Ovary (tissue), 7 donors: ENCODE measurements at regions not wholly inside any gene's neighbourhood (a gene's known extent, or its start where the extent isn't known, plus 50 kb on each side); places are given as distances from the start of the nearest gene placed in this dataset.

Experiments used
- DNase-seq, 5 donors: peaks; one replicate each; pipeline ENCODE4 v3.0.0-alpha.2; 2019 to 2020
- H3K27ac ChIP-seq, 2 donors: fragments of 200-600 bp; one replicate each; pipeline versions ENCODE4 v1.5.1 to v1.8.0; 2019 to 2022
- H3K27me3 ChIP-seq: fragments of 200-600 bp; one replicate; pipeline ENCODE4 v1.8.0; 2022
- H3K36me3 ChIP-seq: fragments of 200-600 bp; sonication (generic); one replicate; pipeline ENCODE4 v1.5.1; 2019
- H3K4me1 ChIP-seq: one replicate; pipeline ENCODE4 v1.8.1; 2013; ENCODE audit warnings: mild to moderate bottlenecking, moderate library complexity; ENCODE audit not compliant: insufficient read depth
- H3K4me3 ChIP-seq: fragments of 200-600 bp; sonication (generic); one replicate; pipeline ENCODE4 v1.5.1; 2017
- H3K9me3 ChIP-seq, 2 donors: fragments of 200-600 bp in 1 of 2; sonication (generic) in 1 of 2; one replicate each; pipeline versions ENCODE4 v1.5.1 to v1.8.1; 2013 to 2019; ENCODE audit warnings: mild to moderate bottlenecking in 1 of 2, moderate library complexity in 1 of 2
- CTCF ChIP-seq, 3 donors: fragments of 450-650 bp in 2 of 3; fragments of 200-600 bp in 1 of 3; IDR thresholded peaks; one replicate each; pipeline versions ENCODE4 v1.5.1 to v1.8.0; 2016 to 2022; ENCODE audit warnings: antibody characterized with exemption in 3 of 3, mild to moderate bottlenecking in 1 of 3
- EP300 ChIP-seq: sonication (generic); formaldehyde crosslinking; IDR thresholded peaks from one replicate; pipeline ENCODE4 v1.6.1; 2017; ENCODE audit warnings: antibody characterized with exemption
- POLR2A ChIP-seq: fragments of 450-650 bp; IDR thresholded peaks from one replicate; pipeline ENCODE4 v1.6.1; 2017; ENCODE audit warnings: antibody characterized with exemption, mild to moderate bottlenecking, moderate library complexity
- WGBS, 3 donors: extraction: QIAGEN DNeasy Blood & Tissue Kit in 1 of 3; methylation state at CpG; one replicate each; pipeline versions ENCODE4 v1.1.5 to v1.1.7; 2013 to 2017; 5-methylcytosine and 5-hydroxymethylcytosine counted together
- intact Hi-C, 4 donors: fragments of 100-400 bp; cut with DNase I; formaldehyde crosslinking; loops; one replicate each; pipeline versions ENCODE4 v1.11.0 to v1.15.1; 2022 to 2023
- donor health status: DM: no; HTN: no; CAD: no; lungs with moderate emphysema.
- donor health status: DM: no; HTN: no; CAD: no.
- donor health status: Bipolar disorder and iron deficiency.
- donor health status: DM: no; HTN: no; CAD: no.
- donor health status: DM: yes; HTN: yes; CAD: no.

GRCh38 chr4:23720556-23720955 lies 169.3 kb downstream of the PPARGC1A start:
- no peaks in the 10 kb centered on the region for H3K9me3 ChIP-seq
- no peak for TF ChIP-seq EP300
- no peak overlapping the region for H3K4me3 ChIP-seq
- no peak for DNase-seq
- no peaks in the 10 kb centered on the region for H3K36me3 ChIP-seq
- intact Hi-C loops = no loop called here
- H3K27me3 ChIP-seq = no peaks in the 10 kb centered on the region
- WGBS, 3 donors = 86 to 91% (median 87%) methylated on average over 2 of the region's 2 CpGs
- H3K4me1 ChIP-seq = no peaks in the 10 kb centered on the region
- H3K27ac ChIP-seq = no peak overlapping the region

GRCh38 chr4:23718435-23718834 lies 171.4 kb downstream of the PPARGC1A start:
- H3K27me3 ChIP-seq = no peaks in the 10 kb centered on the region
- TF ChIP-seq POLR2A (no peak), EP300 (no peak), CTCF (IDR thresholded peaks at IDR 0.05) (no peak)
- no peak for DNase-seq
- no peaks in the 10 kb centered on the region for H3K36me3 ChIP-seq
- intact Hi-C loops = no loop called here
- no peak overlapping the region for H3K4me3 ChIP-seq
- H3K9me3 ChIP-seq = no peaks in the 10 kb centered on the region
- WGBS, 3 donors = 93 to 94% (median 93%) methylated on average over 2 of the region's 2 CpGs
- H3K4me1 ChIP-seq = no peaks in the 10 kb centered on the region
- H3K27ac ChIP-seq = no peak overlapping the region

- Histone ChIP-seq H3K9me3 (no peaks in the 10 kb centered on the region), H3K27me3 (no peaks in the 10 kb centered on the region), H3K36me3 (no peaks in the 10 kb centered on the region), H3K27ac (no peak overlapping the region), H3K4me1 (no peaks in the 10 kb centered on the region), H3K4me3 (no peak overlapping the region)
- intact Hi-C loops = no loop called here
- DNase-seq = no peak
- WGBS, 3 donors = 81 to 89% (median 85%) methylated on average over 5 of the region's 5 CpGs
- TF ChIP-seq EP300 = no peak
- no peak for TF ChIP-seq CTCF (IDR thresholded peaks at IDR 0.05)
- TF ChIP-seq POLR2A = no peak
These were observed 172.2 kb downstream of the PPARGC1A start for GRCh38 chr4:23717528-23718248.

GRCh38 chr4:23710298-23710697 lies 179.5 kb downstream of the PPARGC1A start:
- DNase-seq = no peak
- no peaks in the 10 kb centered on the region for H3K27me3 ChIP-seq
- intact Hi-C loops = no loop called here
- H3K4me1 ChIP-seq = peaks cover 1% of the 10 kb centered on the region
- H3K36me3 ChIP-seq = no peaks in the 10 kb centered on the region
- no peak overlapping the region for H3K4me3 ChIP-seq
- no peak overlapping the region for H3K27ac ChIP-seq
- no peaks in the 10 kb centered on the region for H3K9me3 ChIP-seq
- WGBS, 3 donors = 86 to 95% (median 89%) methylated on average over 1 of the region's 1 CpG
- TF ChIP-seq EP300 (no peak), CTCF (IDR thresholded peaks at IDR 0.05) (no peak), POLR2A (no peak)

GRCh38 chr4:23707652-23708026 lies 182.2 kb downstream of the PPARGC1A start:
- H3K9me3 ChIP-seq = no peaks in the 10 kb centered on the region
- H3K4me1 ChIP-seq = peaks cover 1% of the 10 kb centered on the region
- intact Hi-C loops = no loop called here

More at GRCh38 chr4:23707652-23708026, 182.2 kb downstream of the PPARGC1A start:
- no peak for DNase-seq
- Histone ChIP-seq H3K27ac (no peak overlapping the region), H3K27me3 (no peaks in the 10 kb centered on the region), H3K4me3 (no peak overlapping the region), H3K36me3 (no peaks in the 10 kb centered on the region)
- 88 to 97% (median 94%) methylated on average over 2 of the region's 2 CpGs for WGBS, 3 donors
- TF ChIP-seq POLR2A (no peak), EP300 (no peak), CTCF (IDR thresholded peaks at IDR 0.05) (no peak)
